ENCODE measurements at regions not wholly inside any gene's neighbourhood (a gene's known extent, or its start where the extent isn't known, plus 50 kb on each side); places are given as distances from the start of the nearest gene placed in this dataset.

- TF ChIP-seq POLR2A (IDR thresholded peaks at IDR 0.05), result no peak
- TF ChIP-seq CTCF (IDR thresholded peaks at IDR 0.05 in 4 of 5, conservative IDR thresholded peaks at IDR 0.05 in 1 of 5), result no peak
Observed at GRCh38 chr3:18177271-18177670, 247.9 kb downstream of the SATB1 start.
